GM18502 (cell line): ENCODE measurements at regions not wholly inside any gene's neighbourhood (a gene's known extent, or its start where the extent isn't known, plus 50 kb on each side); places are given as distances from the start of the nearest gene placed in this dataset.
"Not testable (repeated sequence)": the region's sequence is repeated elsewhere in the genome, so short reads cannot be mapped to it uniquely, and the experiment has no call there.

ENCODE experiments used
- ATAC-seq: cut with Tn5 transposase; IDR thresholded peaks from one replicate; pipeline ENCODE4 v1.9.1; 2021; ENCODE audit warnings: mild to moderate bottlenecking; ENCODE audit not compliant: unreplicated experiment, poor library complexity

GRCh38 chr16:55015181-55015913, 84.7 kb downstream of the IRX5 start:
- ATAC-seq = no peak

GRCh38 chr16:55016515-55016914, 85.8 kb downstream of the IRX5 start:
- ATAC-seq = no peak

DNA sequence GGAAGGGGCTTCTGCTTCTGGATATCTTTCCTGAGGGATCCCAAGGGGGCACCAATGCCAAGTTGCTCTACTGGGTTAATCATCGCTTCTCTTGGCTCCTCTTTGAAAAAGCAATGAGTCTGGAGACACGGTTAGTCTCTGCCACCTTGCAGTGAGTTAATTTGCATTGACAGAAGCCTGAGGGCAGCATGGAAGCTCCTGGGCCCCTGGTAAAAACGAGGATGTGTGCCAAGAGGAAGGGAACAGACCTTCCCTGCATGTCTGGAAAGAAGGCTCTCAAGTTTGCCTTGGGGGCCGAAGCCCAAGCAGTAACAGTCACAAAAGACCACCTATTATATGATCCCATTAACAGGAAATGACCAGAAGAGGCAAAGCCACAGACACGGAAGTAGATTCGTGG, 86.7 kb downstream of the IRX5 start:
- no peak for ATAC-seq

GRCh38 chr16:55018881-55019280, 88.2 kb downstream of the IRX5 start:
- ATAC-seq = no peak

GRCh38 chr16:55019419-55020131, 88.9 kb downstream of the IRX5 start:
- ATAC-seq = no peak

GRCh38 chr16:55021595-55022475, 91.2 kb downstream of the IRX5 start:
- ATAC-seq = no peak

DNA sequence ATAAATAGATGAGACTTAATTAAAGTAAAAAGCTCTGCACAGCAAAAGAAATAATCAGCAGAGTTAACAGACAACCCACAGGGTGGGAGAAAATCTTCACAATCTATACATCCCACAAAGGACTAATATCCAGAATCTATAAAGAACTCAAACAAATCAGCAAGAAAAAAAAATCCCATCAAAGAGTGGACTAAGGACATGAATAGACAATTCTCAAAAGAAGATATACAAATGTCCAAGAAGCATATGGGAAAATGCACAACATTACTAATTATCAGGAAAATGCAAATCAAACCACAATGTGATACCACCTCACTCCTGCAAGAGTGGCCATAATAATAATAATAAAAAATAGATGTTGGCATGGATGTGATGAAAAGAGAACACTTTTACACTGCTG, 96.6 kb downstream of the IRX5 start:
- not testable (repeated sequence) for ATAC-seq

GRCh38 chr16:55029509-55029908, 98.8 kb downstream of the IRX5 start:
- no peak for ATAC-seq

DNA sequence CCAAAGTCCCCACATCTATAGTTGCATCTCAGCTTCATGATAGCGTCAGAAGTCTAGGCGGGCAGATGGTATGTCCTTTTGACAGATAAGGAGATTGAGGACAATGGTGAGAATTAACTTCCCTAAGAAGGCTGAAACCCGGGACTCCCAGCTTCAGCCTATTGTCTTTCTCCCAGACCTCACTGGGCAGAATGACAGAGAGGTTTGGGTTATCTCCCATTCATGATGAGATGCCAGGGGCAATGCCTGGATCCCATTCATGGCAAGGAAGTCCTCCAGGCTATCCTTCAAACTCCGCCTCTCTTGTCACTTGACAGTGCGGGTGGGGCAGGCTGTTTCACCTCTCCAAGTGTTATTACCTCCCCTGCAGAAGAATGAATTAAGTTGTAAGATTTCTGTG, 100.3 kb downstream of the IRX5 start:
- no peak for ATAC-seq

DNA sequence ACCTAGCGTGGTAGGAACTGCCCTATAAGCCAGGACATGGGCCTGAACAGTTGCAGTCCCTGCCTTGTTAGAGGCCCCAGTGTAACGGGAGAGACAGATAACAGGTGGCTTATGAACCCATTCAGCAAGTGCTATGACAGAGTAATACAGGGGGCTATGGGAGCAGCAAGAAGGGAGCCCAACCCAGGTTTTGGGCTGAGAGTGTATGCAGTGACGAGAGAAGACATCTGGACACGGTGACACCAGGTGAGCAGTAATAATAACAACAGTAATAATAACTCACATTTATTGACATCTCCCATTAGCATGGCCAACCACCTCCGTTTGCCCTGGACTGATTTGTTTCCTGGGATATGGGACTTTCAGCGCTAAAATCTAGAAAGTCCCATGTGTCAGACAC, 100.8 kb downstream of the IRX5 start:
- ATAC-seq = no peak

DNA sequence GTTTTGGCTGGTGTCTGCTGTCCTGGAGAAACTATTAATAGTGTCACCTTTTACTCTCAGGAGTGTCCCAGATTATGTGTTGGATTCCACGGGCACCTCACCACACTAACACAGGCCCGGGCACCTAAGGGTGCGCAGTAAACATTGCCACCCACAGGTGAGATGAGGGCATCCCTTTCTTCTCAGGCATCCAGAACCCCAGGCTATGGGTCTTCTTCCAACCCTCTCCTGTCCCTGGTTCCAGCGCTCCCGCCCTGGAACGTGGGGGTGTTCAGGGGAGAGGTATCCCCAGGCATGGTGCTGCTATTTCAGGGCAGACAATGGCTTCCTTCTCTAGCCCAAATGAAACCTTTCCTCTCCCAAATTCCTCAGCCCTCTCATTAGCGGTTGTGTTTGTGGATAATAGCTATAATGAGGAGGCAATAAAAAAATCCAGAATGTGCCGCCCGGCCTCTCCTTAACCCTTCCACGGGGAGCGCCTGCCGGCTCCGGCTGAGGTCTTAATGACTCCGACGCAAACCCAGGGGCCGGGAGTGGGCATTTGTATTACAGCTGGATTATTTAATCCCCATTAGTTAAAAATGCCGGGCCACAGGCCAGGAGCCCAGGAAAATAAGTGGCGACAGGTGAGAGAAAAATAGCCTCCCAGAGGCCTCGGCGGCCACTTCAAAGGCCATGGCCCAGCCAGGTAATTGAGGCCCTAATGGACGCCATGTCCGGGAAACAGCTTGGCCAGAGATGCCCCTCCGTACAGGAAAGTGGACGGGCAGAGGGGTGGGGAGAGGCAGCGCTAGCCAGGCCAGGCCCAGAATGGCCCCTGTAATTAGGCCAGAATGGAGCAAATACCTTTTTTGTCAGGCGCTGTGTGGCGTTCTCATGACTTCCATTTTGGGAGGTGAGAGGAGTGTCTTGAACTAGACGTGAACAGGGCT, 102.8 kb downstream of the IRX5 start:
- no peak for ATAC-seq

DNA sequence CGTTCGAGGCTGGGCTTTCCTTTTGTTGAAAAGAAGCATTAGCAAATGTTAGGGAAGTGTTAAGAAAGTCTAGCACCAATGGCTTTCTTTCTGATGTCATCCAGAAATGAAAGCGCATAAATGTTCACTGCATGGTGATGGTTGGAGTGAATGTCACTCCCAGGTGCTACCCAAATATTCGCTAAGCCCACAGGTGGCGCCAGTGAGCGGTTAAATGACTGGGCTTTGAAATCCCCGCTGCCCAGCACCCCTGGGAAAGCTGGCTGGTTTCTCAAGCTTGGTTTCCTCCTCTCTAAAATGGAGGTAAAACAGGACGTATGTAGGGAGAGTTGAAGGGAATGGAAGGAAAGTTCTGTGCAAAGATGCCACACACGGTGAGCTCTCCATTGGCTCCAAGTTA, 104.4 kb downstream of the IRX5 start:
- ATAC-seq = no peak

GRCh38 chr16:55035956-55036355, 105.3 kb downstream of the IRX5 start:
- no peak for ATAC-seq

- no peak for ATAC-seq
Measured at GRCh38 chr16:55036371-55036821, 105.7 kb downstream of the IRX5 start.

GRCh38 chr16:55037046-55037445, 106.4 kb downstream of the IRX5 start:
- ATAC-seq = no peak

- no peak for ATAC-seq
Measured at GRCh38 chr16:55037966-55038365, 107.3 kb downstream of the IRX5 start.

- ATAC-seq = no peak
Measured at GRCh38 chr16:55039042-55039441, 108.4 kb downstream of the IRX5 start.

GRCh38 chr16:55039511-55039910, 108.8 kb downstream of the IRX5 start:
- no peak for ATAC-seq

GRCh38 chr16:55039931-55040330, 109.3 kb downstream of the IRX5 start:
- ATAC-seq = no peak
